Amniotic epithelial cell (primary cell): ENCODE measurements at regions not wholly inside any gene's neighbourhood (a gene's known extent, or its start where the extent isn't known, plus 50 kb on each side); places are given as distances from the start of the nearest gene placed in this dataset.

Source experiments
- DNase-seq: peaks from one replicate; pipeline ENCODE4 v3.0.0-alpha.2; 2010; ENCODE audit warnings: low read depth

- no peak for DNase-seq
Measured at GRCh38 chr2:163456953-163457743, 278.7 kb downstream of the FIGN start.

DNA sequence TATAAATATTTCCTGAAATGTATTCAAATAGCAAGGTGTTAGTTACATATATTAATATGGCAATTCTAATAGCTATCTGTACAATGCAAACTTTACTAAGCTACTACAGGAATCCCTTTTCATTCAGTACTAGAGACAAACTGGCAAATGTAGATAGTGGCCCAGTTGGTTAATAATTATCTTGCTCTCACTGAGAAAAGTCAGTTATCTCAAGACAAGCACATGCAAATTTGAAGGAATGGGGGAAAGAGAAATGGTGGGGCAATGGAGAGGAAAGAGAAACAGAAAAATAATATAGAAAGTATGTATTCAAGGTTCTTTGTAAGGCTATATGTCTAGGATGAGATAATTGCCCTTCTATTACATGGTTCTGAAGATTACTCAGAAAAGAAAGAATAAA lies 280.0 kb downstream of the FIGN start:
- DNase-seq = no peak

DNA sequence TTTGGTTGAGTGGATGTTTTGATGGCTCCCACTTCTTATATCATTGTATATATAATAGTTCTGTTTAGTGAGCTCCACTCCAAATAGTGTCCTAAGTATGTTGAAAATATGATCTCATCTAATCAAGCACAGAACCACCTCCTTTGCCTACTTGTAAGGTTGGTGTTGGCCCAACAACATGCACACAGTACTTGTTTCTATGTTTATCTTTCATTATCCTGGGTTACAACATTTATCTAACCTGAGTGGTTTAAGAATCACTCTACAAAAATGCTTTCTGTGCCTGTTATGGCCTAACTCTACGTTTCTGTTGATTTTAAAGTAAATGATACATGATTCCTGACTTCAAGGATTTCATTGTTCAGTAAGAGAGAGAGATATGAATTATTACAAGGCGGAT lies 281.9 kb downstream of the FIGN start:
- DNase-seq = peak; percentile 91

GRCh38 chr2:163441603-163442002 lies 294.2 kb downstream of the FIGN start:
- DNase-seq = no peak

- DNase-seq = no peak
Measured at GRCh38 chr2:163436963-163437362, 298.8 kb downstream of the FIGN start.

GRCh38 chr2:163428187-163428586 lies 307.6 kb downstream of the FIGN start:
- DNase-seq = no peak

- DNase-seq = no peak
Measured at GRCh38 chr2:163420604-163421003, 315.2 kb downstream of the FIGN start.

DNA sequence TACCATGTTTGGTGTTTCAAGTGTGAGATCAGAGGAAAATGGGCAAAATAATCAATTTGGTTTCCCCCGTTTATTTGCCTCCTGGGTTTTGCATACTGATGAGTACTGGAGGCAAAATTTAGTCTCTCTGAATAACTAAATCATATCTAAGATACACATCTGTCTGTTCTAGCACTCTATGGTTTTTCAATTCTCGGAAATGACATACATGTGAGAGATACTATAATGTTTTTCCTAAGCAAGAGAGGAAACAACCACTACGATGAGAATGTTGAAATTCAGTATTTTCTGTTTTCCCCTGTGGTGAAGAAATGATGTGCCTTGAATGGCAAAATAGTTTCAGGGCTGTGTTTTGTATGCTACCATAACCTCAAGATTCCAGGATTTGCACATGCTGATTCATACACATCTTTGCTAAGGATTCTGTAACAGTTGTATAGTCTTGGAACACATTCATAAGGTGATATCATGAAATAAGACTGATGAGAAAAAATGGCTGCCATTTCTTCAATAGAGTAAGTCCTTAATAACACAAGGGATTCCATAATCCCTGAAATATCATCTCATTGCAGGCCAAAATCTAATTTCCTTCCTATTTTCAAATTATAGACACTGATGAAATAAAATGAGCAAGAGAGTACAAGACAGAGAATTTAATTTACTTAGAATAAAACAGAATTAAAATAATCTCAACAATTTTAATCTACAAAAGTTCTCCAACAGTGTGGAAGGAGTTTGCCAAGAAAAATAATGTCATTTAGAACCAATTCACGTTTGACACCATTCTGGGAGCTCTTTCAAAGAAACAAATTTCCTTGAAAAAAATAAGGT lies 316.6 kb downstream of the FIGN start:
- DNase-seq = peak; percentile 60

DNA sequence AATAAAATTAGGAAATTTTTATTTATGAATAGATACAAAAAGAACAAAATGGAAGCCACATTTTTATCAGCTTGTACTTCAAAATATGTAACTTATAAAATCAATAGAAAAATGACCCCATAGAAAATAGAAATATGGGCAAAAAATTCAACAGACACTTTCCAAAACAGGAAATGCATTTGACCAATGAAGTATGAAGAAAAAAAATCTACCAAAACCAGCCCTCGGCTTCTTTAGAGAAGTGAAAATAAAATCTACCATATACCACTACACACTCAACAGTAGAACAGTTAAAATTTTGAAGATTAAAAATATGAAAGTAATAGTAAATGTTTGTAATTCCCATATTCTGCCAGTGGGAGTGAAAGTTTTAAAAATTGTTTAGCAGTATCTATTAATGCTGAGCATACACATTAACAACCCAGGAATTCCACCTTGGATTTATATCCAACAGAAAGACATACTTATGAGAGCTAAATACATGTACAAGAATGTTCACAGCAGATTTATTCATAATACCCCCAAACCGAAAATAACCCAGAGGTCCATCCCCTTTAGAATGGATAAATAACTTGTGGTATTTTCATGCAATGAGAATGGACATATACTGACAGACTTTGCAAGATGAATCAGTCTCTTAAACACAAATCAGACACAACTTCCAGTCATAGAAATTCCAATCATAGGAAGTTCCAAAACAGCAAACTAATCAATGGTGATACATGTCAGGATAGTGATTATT lies 318.0 kb downstream of the FIGN start:
- DNase-seq = no peak

- DNase-seq = no peak
Measured at GRCh38 chr2:163414121-163414520, 321.7 kb downstream of the FIGN start.

DNA sequence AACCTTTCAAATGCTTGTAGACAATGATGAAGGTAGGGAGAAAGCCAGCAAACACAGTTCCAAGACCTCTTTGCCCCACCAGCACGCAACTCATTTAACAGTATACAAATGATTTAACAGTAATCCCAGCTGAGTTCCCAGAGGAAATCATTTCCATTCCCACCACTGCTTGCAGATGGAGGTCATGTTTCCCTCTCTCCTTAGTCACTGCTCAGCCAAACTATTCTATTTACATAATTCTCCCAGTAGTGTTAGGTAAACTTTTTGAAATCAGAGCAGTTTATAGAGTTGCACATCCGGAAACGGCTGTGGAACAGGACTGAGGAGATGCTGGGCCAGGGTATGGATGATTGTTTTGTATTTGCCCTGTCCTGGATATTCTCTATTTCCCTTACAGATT lies 328.5 kb downstream of the FIGN start:
- peak; percentile 4 for DNase-seq

GRCh38 chr2:163405298-163405697 lies 330.5 kb downstream of the FIGN start:
- DNase-seq = no peak

DNA sequence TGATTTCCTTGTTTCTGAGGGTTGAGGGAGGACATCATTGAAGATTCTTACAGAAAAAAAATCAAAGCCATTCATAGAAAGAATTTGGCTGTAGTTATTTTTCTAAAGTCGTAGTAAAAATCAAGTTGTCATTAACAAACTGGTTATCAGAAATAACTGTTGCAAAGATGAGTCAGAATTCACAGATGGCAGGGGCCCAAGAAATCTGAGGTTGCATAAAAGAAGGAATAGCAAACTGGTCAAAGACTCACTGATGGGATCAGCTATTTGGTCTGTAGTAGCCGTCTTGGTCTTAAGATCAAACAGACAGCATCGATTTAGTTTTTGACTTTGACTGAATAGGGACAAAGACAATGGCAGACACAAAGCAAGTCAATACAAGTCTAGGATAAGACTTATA lies 334.3 kb downstream of the FIGN start:
- peak; percentile 69 for DNase-seq

GRCh38 chr2:163397451-163397850 lies 338.4 kb downstream of the FIGN start:
- DNase-seq = no peak

DNA sequence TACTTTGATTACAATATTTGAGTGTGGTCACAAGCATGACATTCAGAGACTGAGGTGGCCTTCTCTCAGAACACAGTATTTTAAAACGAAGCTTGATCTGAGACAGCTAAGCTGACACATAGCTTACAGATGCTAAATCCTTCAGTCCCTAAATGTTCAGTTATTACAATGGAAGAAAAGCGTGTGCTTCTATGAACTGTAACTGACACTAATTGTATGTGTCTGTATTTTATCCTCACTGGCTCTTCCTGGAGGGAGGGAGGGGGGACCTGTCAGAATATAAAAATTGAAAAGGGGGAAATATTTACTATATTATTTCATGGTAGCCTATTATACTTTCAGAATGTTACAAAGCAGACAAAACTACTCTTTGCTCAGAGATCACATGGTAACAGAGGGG lies 340.2 kb downstream of the FIGN start:
- no peak for DNase-seq

- DNase-seq = no peak
Measured at GRCh38 chr2:163389838-163390237, 346.0 kb downstream of the FIGN start.

GRCh38 chr2:163375472-163375871 lies 360.3 kb downstream of the FIGN start:
- no peak for DNase-seq

GRCh38 chr2:163375070-163375469 lies 360.7 kb downstream of the FIGN start:
- no peak for DNase-seq

GRCh38 chr2:163374282-163374681 lies 361.5 kb downstream of the FIGN start:
- no peak for DNase-seq

DNA sequence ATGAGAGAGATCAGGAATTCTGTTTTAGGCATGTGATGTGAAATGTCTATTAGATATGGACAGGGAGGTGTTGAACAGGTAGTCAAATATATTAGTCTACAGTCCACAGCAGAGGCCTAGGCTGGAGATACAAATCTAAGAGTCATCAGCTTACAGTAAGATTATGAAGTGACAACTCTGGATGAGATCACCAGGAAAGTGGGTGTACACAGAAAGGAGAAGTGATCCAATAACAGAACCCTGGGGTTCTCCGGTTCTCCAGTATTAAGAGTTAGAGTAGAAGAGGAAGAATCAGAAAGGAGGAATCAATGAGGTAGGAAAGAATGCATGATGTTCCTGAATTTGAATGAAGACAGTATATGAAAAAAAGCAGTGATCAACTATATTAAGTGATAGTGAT lies 362.3 kb downstream of the FIGN start:
- no peak for DNase-seq

DNA sequence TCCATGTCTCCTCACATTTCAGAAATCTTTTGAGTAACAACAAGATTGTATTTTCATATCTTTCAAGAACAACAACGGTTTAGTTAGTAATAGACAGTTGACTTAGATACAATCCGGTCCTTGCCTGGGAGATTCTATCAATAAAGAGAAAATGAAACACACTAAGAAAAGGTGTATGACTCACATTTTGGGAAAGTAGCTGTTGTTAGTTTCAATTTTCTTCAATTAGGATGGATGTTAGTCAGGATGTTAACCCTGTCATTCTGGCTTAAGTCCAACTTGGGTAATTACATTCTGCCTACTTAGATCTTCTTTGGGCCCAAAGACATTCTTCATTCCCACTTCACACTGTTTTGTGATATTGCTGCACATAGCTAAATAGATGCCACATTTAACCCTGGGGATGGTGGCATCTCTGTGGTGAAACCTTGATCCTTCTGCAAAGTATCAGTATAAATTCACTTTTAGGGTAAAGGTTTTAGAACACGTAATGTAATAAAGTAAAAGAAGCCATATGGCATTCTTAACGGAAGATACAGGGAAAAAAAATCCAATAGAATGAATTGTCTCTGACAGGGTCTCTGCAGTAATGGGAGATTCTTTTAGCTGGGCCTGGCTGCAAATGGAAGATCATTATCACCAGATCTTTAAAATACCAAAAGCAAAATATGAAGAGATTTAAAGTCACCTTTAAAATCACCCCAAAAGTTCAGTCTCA lies 365.5 kb downstream of the FIGN start:
- no peak for DNase-seq

DNA sequence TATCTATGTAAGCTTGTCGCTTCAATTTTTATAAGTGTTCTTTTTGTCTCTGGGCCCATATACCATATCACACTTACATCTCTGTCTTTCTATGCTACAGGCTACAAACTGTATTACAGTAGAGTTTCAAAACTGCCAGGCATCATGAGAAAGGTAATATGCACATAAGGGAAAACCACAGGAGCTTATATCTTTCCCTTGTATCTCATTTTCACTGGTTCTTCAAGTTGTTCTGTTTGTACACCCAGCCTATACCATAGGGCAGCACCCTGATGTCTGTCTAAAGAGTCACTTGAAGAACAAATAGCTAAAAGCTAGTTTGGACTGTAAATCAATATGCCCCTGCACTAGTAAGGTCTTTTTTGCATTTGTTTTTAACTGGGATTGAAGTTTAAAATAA lies 366.7 kb downstream of the FIGN start:
- no peak for DNase-seq
